HG02970 (cell line): ENCODE measurements at regions not wholly inside any gene's neighbourhood (a gene's known extent, or its start where the extent isn't known, plus 50 kb on each side); places are given as distances from the start of the nearest gene placed in this dataset.

ENCODE experiments used
- ATAC-seq: cut with Tn5 transposase; IDR thresholded peaks from one replicate; pipeline ENCODE4 v1.9.1; 2021; ENCODE audit warnings: mild to moderate bottlenecking, moderate library complexity, moderate number of reproducible peaks; ENCODE audit not compliant: unreplicated experiment, low FRiP score

DNA sequence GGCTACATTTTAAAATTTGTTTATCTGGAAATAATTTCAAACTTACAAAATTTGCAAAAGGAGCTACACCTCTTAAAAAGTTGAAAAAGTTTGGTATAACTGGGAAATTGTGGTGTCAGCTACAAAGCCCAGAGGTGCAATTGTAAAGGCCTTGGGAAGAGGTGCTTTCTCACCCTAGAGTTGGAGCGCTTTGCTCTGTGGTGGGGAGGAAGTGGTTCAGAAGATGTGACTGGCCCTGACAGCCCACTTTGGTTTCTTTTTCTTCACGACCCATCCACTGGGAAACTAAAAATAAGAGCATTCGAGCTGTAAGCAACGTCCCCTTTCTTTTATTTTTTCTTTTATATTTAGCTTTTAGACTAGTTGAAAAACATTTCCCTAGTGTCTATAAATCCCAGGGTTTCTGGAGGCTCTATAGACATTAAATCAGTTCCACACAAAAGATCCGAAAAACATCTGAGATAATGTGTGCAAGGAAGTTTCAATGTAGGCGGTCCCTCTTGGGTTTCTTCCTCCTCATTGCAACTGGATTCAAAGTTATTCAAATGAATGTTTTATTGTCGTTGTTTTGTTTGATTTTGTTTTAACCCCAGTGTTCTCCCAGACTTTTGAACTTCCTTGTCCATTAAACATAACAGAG, 397.8 kb downstream of the KIF16B start:
- peak; percentile 60 for ATAC-seq

DNA sequence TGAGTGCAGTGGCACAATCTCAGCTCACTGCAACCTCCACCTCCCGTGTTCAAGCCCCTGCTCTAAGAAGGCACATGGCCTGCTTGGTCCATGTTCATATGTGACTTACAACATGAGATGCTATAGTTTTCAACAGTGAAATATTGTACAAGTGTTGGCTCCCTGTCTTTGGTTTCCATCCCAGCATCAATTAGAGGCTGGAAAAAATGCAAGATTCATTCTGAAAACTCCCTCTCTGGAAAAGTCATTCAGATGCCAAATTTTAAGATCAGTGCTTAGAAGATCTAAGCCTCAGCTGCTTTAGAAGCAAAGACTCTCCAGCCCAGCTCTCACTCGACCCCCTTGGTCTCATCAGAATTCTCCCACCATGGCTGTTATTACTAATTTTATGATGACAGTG, 398.9 kb downstream of the KIF16B start:
- no peak for ATAC-seq

DNA sequence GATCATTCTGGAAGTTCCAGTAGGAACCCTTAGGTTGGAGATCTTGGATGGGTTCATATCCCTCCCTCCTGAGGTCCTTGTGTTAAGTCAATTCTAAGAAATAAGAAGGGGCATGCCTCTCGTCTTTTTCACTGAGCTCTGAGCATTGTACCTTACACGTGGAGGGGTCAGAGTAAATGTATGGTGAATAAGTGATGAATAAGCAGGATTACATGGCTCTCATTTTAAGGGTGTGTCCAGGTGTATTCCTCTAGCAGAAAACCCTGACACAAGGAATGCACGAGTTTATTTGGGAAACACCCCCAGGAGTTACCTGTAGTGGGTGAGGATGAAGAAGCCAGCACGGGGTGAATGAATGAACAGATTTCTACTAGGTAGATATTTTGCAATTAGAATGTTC, 400.2 kb downstream of the KIF16B start:
- ATAC-seq: no peak

DNA sequence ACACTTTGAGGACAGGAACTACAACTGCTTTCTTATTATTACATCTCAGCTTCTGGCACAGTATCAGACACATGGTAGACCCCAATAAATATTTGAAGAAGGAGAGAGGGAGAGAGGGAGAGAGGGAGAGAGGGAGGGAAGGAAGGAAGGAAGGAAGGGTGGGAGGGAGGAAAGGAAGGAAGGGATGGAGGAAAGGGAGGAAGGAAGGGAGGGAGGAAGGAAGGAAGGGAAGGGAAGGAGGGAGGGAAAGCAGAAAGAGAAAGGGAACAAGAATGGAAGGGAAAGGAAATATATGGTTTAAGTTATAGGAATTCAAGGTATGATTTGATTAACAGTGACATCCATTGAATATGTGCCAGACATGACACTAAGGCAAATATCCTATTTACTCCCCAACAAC, 402.1 kb downstream of the KIF16B start:
- ATAC-seq: no peak

DNA sequence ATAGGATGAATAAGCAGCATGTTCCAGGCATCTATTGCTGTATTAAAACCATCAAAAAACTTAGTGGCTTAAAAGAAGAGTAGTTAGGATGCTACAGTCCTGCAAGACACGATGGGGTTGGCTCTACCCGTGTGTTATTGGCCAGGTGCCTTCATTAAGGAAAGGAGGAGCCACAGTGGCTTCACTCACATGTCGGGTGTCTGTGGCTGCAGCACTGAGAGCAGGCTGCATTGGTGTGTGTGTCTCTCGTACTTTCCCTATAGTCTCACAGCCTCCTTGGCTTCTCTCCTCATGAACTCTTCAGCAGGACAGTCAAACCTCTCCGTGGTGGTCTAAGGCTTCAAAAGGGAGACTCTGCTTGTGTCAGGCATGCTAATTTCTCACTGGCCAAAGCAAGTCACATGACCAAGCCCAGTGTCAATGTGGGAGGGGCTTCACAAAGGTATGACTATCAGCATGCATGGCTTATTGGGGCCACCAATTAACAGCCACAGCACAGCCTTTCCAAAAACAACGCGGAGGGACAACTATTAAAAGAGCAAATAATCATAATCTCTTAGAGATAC, 402.8 kb downstream of the KIF16B start:
- no peak for ATAC-seq

DNA sequence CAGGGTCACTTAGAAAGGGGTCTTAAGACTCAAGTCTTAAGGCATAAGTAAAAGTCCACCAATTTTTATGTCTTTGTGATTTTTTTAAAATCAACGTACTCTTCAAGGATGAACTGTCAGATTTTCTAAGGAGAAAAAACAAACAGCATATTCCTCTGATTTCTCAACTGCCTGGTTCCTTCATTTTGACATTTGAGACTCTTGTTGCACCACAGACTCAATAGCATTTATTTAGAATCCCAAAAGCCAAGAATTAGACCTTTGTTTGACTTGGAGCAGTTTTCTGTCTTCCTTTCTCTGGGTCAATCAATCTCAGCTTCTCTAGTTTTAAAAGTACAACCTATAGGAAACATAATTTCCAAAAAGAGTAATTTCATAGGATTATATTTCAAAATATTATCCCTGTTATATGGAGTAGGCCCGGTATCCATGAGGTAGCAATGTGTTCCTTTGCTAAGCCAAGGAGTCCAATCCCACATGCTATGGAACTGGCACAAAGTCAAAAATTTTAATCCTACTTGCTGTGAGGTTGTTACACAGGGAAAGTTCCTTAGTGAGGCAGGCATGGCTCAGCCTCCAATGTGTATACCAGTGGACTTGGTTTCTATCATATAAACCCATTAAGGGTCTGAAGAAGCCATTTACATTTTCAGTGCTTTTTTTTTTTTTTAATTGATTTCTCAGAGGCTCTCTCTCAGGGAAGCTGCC, 405.7 kb downstream of the KIF16B start:
- ATAC-seq: no peak

DNA sequence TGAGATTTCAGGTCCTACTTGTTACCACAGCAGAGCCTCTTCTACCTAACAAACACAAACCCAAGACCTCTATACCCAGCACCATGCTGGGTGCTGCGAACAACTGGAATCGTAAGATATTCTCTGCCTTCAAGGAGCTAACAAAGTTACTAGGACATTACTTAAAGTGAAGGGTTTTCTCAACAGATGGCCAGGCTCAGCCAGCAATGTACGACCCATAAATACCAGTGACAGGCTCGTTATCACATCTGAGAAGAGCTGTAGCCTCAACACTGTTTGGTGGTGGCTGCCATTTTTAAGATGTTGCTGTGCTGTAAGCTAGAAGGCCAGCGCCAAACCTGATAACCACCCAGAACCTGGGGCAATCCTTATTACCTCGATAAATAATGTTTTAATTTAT, 406.5 kb downstream of the KIF16B start:
- no peak for ATAC-seq

DNA sequence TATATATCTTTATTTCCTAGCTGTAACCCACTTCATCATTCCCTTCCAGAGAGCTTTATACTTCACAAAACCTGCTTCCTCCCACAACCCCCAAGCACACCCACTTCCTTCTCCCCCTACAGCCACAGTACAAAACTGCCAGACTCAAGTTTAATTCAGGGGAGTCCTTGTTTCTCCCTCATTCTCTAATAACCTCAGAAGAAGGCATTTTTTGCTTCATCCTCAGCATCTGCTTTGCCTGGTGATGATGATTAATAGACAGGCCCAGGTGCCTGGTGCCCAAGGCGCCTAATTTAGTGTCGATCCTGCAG, 414.3 kb downstream of the KIF16B start:
- peak; percentile 44 for ATAC-seq

DNA sequence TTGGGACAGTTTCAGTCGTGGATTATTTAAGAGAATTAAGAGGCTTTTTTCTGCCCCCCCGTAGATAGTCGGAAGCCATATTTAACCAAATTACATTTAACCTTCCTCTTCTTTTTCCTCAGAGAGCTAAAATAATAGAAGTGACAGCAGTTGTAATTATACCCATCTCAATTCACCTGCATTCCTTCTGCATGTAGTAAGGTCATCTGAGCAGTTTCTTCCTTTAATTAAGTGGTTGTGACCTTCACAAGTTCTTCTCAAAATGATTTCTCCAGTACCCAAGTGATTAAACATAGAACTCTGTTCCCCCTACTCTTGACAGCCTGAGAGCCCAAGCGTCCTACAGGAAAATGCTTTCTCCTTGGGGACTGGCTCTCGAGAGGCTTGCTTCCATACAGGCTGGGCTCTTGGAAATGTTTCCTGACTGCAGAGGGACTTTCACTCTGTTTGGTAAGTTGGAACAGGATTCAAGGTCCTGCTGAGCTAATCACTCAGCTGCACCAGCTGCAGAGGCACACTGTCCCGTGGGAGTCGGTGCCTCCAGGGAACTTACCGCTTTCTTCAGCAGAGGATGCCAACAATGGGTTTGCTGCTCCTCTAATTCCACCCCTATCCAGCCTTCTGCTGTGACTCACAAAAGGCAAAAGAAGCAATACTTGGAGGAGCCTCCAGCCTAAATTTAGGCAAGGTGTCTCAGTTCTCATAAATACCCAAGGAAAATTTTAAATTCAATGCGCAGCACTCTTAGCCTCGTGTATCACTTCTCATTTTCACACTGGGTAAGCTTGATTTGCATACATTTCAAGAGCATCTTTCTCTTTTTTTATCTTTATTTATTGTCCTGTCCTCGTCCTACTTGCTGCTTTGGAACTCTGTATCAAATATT, 414.9 kb downstream of the KIF16B start:
- ATAC-seq: peak; percentile 82

DNA sequence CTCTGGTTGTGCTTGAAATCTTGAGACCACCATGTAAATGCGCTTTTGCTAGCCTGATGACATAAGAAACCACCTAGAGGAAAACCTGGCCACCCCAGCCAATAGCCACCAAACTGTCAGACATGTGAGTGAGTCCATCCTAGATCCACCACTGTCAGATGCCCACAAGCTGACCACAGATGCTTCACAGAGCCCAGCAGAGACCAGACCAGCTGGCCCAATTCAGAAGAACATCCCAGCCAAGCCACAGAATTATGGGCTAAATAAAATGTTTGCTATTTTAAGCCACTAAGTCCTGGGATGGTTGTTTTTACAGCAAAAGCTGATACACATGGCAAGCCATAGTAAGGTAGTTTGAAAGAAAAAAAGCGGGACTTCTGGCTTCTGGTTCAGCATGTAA, 425.3 kb downstream of the KIF16B start:
- no peak for ATAC-seq

DNA sequence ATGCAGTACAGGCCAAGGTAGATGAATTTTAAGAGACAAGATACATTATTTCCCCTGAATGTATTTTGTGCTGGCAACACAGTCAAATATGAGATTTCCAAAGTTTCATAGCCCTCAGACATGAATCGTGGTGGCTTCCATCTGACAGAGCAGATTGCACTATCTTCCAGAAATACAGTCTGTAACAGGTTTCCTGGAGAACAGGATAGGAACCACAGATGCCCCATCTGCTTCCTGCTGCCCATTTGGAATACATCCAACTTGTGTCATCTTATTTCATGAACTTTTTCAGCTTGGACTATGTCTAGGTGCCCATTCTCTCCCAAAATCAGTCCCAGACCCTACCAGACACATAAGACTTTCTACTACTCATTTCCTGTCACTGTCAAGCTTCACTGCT, 426.0 kb downstream of the KIF16B start:
- no peak for ATAC-seq

DNA sequence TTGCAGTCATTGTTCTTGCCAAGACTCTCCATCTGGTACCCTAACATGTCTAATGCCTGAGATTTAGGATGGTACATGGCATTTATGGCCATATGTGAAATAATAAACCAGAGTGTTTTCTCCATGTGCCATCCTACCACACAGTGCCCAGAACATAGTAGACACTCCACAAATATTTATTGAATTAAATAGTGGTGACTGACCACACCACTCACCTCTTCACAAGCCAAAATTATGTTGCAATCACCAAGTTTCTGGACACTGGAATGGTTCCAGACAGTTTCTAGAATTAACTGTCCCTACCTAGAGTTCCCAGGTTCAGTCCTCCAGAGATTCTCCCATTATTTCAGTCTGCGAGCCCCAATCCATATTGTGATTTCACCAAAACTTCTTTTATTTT, 427.3 kb downstream of the KIF16B start:
- no peak for ATAC-seq

DNA sequence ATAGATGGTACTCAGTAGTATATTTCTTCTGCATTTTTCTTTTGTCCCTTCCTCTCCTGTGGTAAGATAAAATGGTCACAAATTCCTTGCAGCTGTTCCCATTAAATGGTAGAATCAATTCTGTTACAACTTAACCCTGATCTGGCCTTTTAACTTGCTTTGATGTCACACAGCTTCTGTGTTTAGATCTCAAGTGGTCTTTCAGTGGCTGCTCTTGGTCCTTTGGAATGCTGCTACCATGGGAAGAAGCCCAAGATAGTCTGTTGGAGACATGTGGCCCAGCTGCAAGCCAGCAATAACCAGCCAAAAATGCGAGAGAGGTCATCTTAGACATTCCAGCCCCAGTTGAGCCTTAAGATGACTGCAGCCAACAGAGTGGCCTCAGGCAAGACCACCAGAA, 429.7 kb downstream of the KIF16B start:
- ATAC-seq: no peak

DNA sequence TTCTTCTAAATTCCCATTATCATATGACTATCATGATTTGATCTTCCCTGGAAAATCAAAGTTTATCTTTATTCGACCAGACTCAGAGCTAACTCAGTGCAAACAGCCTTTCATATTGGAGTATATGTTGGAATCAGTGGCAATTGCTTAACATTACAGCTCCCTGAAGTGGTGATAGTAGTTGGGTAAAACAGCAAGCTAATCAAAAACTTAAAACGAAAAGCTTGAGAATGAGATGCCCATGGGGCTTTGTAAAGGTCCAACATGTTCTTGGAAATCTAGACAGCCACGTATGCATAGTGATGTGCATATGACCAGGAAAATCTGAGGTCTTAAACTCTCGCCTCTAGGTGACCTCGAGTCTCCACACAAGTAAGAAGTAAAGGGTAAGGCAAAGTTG, 437.6 kb downstream of the KIF16B start:
- ATAC-seq: no peak

DNA sequence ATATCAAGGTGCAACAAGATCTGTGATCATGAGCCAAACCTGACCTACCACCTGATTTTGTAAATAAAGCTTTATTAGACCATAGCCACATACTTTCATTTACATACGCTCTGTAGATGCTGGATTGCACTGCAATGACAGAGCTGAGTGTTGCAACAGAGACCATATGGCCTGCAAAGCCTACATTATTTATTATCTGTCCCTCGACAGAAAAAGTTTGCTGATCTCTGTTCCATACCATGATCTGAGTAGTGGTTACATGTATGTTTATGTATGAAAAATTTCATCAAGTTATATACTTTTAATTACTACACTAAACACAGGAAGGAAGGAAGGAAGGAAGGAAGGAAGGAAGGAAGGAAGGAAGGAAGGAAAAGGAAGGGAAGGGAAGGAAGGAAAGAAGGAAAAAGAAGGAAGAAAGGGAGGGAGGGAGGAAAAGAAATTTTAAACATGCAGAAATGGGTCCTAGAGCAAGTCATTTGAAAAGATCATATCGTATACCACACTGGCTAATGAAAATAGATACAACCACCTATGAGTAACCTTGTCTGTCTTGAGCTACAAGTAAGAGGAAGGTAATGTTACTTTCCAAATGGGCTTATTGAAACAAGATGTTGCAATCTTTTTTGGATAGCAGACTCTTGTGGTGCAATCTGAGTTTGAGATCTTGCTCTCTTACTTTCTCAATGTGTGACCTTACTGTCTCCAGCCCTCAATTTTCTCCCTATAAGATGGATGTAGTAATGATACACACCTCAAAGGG, 441.0 kb downstream of the KIF16B start:
- no peak for ATAC-seq

DNA sequence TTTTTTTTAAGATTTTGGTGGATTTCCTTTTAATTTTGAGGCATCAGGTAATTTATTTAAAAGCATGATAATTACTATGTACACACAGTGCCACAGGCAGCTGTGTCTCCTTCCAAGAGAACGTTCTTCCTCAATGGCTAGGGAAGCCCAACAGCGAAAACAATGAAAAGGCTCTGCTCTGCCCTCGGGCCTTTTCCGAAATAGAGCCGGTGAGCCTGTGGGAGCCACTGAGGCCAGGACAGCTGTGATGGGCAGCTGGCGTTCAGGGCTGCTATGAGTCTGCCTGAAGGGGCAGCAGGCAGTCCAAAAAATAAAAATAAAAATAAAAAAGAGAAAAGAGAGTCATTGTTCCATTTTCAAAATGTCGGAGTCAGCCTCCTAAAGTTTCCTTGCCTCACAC, 443.8 kb downstream of the KIF16B start:
- no peak for ATAC-seq

DNA sequence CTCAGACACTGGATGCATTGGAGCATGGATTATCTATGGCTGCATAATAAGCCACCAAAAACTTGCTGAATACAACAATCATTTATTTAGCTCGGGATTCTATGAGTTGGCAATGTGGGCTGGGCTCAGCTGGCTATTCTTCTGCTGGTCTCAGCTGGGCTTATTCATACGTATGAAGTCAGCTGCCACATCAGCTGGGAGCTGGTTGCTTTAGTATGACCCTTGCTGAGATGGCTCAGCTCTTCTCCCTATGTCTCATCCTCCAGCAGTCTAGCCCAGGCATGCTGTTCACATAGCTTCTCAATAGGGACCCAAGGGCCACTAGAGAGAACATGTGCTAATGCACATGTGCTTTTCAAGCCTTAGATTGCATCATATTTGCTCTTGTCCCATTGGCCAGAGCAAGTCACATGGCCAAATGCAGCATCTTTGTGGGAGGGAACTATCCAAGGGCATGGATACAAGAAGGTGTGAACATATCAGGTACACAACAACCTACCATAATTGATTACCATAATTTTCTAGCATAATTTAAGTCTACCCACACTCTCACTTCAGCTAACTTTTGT, 444.6 kb downstream of the KIF16B start:
- ATAC-seq: no peak

DNA sequence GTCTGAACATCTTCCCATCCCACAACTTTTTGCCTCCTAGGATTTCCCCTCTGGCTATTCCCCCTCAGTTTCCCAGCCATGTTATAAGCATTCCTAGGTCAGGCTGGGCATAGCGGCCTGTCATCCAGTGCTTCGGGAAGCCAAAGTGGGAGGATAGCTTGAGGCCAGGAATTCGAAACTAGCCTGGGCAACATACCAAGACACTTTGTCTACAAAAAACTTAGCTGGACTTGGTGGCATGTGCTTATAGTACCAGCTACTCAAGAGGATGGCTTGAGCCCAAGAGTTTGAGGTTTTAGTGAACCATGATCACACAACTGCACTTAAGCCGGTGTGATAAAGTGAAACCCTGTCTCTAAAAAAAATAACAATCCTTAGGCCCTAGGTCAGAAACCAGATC, 447.4 kb downstream of the KIF16B start:
- ATAC-seq: no peak

DNA sequence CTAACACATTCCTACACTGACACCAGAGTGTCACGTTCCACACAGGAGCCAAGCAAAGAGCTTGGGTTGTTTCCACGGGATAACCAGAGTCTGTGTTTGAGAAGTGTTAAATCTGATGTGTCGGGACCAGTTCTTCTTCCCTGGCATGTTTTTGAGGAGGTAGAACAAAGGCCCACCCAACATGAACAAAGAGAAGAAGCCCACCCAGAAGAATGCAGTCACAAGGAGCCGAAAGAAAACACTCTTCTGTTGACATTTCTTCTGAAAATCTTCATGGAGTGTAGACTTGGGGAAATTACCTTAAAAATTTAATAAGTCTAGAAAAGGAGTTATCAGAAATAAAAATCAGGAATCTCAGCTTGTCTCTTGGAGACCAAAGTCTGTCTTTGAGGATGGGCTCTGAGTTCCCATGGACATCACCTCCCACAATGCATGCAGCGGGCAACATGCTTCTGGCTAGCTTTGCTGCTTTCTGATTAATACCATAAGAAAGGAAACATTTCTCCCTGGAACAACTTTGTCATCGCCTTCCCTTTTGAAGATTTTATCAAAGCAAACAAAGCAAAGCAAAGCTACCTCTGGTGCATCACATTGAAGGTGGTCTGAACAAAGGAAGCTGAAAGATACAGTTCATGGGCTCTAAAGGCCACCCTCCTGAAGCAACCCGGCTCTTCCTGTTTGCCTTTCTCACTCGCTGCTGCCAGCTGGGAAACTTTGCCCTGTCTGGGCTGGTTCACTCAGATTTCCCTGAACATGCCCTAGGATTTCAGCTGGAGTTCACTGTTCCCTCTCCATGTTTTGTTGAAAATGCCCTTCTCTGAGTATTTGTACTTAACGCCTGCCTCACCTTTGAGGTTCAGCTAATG, 448.1 kb downstream of the KIF16B start:
- no peak for ATAC-seq
